ENCODE measurements at regions not wholly inside any gene's neighbourhood (a gene's known extent, or its start where the extent isn't known, plus 50 kb on each side); places are given as distances from the start of the nearest gene placed in this dataset.
"Not testable (repeated sequence)": the region's sequence is repeated elsewhere in the genome, so short reads cannot be mapped to it uniquely, and the experiment has no call there.

DNA sequence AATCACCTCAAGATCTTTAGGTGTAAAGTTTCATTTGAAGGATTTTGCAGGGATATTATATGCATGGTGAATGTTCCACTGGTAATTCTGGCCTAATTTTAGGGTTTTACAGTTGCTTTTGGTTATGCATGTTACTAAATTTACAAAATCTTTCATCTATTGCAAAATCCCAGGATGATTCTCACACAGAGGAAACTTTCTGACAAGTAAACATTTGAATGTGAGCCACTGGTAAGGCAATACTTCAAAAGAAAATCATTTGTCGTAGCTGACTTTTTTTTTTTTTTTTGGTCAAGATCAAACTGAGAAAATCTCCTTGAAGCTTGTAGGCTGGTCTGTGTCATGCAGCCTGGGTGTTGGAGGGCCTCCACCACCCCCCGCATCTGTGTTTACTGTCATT is 141.9 kb upstream of the EXOC2 start:
- no peak overlapping the region for H3K27ac ChIP-seq (ENCODE audit: low read depth, low read length)

DNA sequence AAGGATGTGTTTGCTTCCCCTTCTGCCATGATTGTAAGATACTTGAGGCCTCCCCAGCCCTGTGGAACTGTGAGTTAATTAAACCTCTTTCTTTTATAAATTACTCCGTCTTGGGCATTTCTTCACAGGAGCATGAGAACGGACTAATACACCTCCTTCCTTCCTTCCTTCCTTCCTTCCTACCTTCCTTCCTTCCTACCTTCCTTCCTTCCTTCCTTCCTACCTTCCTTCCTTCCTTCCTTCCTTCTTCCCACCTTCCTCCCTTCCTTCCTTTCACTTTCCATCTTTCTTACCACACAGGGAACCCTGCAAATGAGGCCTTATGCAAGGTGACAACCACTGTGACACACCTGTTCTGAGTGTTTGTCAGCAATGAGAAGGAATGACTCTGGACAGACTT is 141.3 kb upstream of the EXOC2 start:
- Histone ChIP-seq H3K27ac (ENCODE audit: low read depth, low read length) (no peak overlapping the region), H3K9me3 (ENCODE audit: control insufficient read depth in 5 of 5, low read length in 5 of 5) (peaks cover 0 to 9% (median 0%) of the 10 kb centered on the region in 5 donors)

More for the DNA sequence above, 141.9 kb upstream of the EXOC2 start:
- peaks cover 0 to 9% (median 2%) of the 10 kb centered on the region in 5 donors for H3K9me3 ChIP-seq (ENCODE audit: control insufficient read depth in 5 of 5, low read length in 5 of 5)
- peaks cover 0 to 6% (median 0%) of the 10 kb centered on the region in 5 donors for H3K4me1 ChIP-seq (ENCODE audit: control insufficient read depth in 5 of 5, insufficient read depth in 5 of 5, low read length in 5 of 5)
- no peaks in the 10 kb centered on the region for H3K36me3 ChIP-seq (ENCODE audit: control insufficient read depth in 5 of 5, insufficient read depth in 5 of 5, low read length in 5 of 5)
- H3K4me3 ChIP-seq (ENCODE audit: low read depth in 1 of 5, low read length in 5 of 5), result no peak overlapping the region
- H3K9ac ChIP-seq (ENCODE audit: low read length in 5 of 5), result no peak overlapping the region
- H3K27me3 ChIP-seq (ENCODE audit: control insufficient read depth in 5 of 5, insufficient read depth in 4 of 5, low read length in 5 of 5), result no peaks in the 10 kb centered on the region

DNA sequence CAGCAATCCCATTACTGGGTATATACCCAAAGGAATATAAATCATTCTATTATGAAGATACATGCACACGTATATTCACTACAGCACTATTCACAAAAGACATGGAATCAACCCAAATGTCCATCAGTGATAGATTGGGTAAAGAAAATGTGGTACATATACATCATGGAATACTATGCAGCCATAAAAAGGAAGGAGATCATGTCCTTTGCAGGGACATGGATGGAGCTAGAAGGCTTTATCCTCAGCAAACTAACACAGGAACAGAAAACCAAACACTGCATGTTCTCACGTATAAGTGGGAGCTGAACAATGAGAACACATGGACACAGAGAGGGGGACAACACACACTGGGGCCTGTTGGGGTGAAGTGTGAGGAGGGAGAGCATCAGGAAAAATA is 139.9 kb upstream of the EXOC2 start:
- not testable (repeated sequence) for H3K9ac ChIP-seq (ENCODE audit: low read length in 5 of 5); H3K27ac ChIP-seq (ENCODE audit: low read depth, low read length); H3K4me1 ChIP-seq (ENCODE audit: control insufficient read depth in 5 of 5, insufficient read depth in 5 of 5, low read length in 5 of 5); H3K9me3 ChIP-seq (ENCODE audit: control insufficient read depth in 5 of 5, low read length in 5 of 5); H3K4me3 ChIP-seq (ENCODE audit: low read depth in 1 of 5, low read length in 5 of 5); H3K36me3 ChIP-seq (ENCODE audit: control insufficient read depth in 5 of 5, insufficient read depth in 5 of 5, low read length in 5 of 5); H3K27me3 ChIP-seq (ENCODE audit: control insufficient read depth in 5 of 5, insufficient read depth in 4 of 5, low read length in 5 of 5)

More for the DNA sequence above, 141.3 kb upstream of the EXOC2 start:
- H3K4me1 ChIP-seq (ENCODE audit: control insufficient read depth in 5 of 5, insufficient read depth in 5 of 5, low read length in 5 of 5), result peaks cover 0 to 6% (median 0%) of the 10 kb centered on the region in 5 donors
- no peak overlapping the region for H3K9ac ChIP-seq (ENCODE audit: low read length in 5 of 5)
- no peaks in the 10 kb centered on the region for H3K27me3 ChIP-seq (ENCODE audit: control insufficient read depth in 5 of 5, insufficient read depth in 4 of 5, low read length in 5 of 5)
- H3K36me3 ChIP-seq (ENCODE audit: control insufficient read depth in 5 of 5, insufficient read depth in 5 of 5, low read length in 5 of 5), result no peaks in the 10 kb centered on the region
- H3K4me3 ChIP-seq (ENCODE audit: low read depth in 1 of 5, low read length in 5 of 5), result no peak overlapping the region

DNA sequence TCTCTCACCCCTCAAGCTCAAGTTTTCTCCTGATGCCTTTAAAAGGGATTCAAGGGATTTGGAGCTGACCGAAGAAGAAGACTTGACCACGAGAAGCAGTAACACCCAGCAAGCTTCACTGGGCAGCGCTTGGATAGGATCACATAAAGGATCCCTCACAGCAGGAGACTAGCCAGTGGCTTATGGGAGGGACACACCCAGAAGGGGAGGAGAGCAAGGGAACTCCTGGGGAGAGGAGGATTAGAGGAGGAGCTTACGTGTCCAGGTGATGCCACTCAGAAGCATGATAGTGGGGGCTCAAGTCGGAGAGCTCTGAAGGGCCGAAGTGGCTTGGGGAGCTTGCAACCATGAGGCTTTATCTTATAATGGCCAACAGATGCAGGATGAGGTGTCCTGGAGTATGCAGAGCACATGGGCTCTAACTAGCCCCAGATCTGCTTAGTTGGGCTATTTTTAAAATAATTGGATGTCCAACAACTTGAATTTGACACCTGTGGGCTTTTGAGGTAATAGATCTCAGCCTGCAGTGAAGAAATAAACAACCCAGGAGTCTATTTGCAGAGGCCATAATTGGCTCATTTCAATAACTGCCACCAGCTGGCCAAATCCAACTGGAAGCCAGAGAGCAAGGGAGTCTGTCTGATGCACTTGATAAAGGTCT is 137.9 kb upstream of the EXOC2 start:
- Histone ChIP-seq H3K36me3 (ENCODE audit: control insufficient read depth in 5 of 5, insufficient read depth in 5 of 5, low read length in 5 of 5) (no peaks in the 10 kb centered on the region), H3K27ac (ENCODE audit: low read depth, low read length) (no peak overlapping the region)

DNA sequence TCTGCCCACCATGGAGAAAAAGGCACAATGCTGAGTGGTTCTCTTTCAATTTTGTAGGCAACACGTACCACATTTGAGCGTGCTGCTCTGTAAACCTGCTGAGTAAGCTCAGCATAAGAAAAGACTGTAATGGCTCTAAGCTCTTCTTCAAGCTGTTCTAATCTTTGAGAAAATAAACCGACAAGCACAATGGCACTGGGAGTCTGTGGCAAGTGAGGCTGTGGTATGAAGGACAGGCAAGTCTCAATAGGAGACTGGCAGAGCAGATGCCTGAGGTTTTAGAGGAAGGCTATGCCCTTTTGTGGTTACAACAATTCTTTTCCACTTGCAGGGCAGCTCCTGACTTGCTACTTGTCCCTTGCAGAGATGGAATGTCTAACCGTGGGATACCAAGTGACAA is 136.7 kb upstream of the EXOC2 start:
- H3K4me1 ChIP-seq (ENCODE audit: control insufficient read depth in 5 of 5, insufficient read depth in 5 of 5, low read length in 5 of 5), result peaks cover 0 to 2% (median 0%) of the 10 kb centered on the region in 5 donors
- H3K36me3 ChIP-seq (ENCODE audit: control insufficient read depth in 5 of 5, insufficient read depth in 5 of 5, low read length in 5 of 5), result no peaks in the 10 kb centered on the region
- H3K27ac ChIP-seq (ENCODE audit: low read depth, low read length), result no peak overlapping the region
- H3K9me3 ChIP-seq (ENCODE audit: control insufficient read depth in 5 of 5, low read length in 5 of 5), result peaks cover 0 to 15% (median 8%) of the 10 kb centered on the region in 5 donors
- no peak overlapping the region for H3K4me3 ChIP-seq (ENCODE audit: low read depth in 1 of 5, low read length in 5 of 5)
- no peak overlapping the region for H3K9ac ChIP-seq (ENCODE audit: low read length in 5 of 5)
- H3K27me3 ChIP-seq (ENCODE audit: control insufficient read depth in 5 of 5, insufficient read depth in 4 of 5, low read length in 5 of 5), result peaks cover 0 to 3% (median 0%) of the 10 kb centered on the region in 5 donors

More for the DNA sequence above, 137.9 kb upstream of the EXOC2 start:
- H3K27me3 ChIP-seq (ENCODE audit: control insufficient read depth in 5 of 5, insufficient read depth in 4 of 5, low read length in 5 of 5), result peaks cover 0 to 3% (median 0%) of the 10 kb centered on the region in 5 donors
- no peak overlapping the region for H3K9ac ChIP-seq (ENCODE audit: low read length in 5 of 5)
- H3K9me3 ChIP-seq (ENCODE audit: control insufficient read depth in 5 of 5, low read length in 5 of 5), result peaks cover 0 to 15% (median 8%) of the 10 kb centered on the region in 5 donors
- no peak overlapping the region for H3K4me3 ChIP-seq (ENCODE audit: low read depth in 1 of 5, low read length in 5 of 5)
- peaks cover 0 to 6% (median 0%) of the 10 kb centered on the region in 5 donors for H3K4me1 ChIP-seq (ENCODE audit: control insufficient read depth in 5 of 5, insufficient read depth in 5 of 5, low read length in 5 of 5)

- Histone ChIP-seq H3K36me3 (ENCODE audit: control insufficient read depth in 5 of 5, insufficient read depth in 5 of 5, low read length in 5 of 5) (no peaks in the 10 kb centered on the region), H3K9me3 (ENCODE audit: control insufficient read depth in 5 of 5, low read length in 5 of 5) (peaks cover 0 to 15% (median 8%) of the 10 kb centered on the region in 5 donors), H3K27me3 (ENCODE audit: control insufficient read depth in 5 of 5, insufficient read depth in 4 of 5, low read length in 5 of 5) (peaks cover 0 to 3% (median 0%) of the 10 kb centered on the region in 5 donors), H3K4me3 (ENCODE audit: low read depth in 1 of 5, low read length in 5 of 5) (no peak overlapping the region), H3K27ac (ENCODE audit: low read depth, low read length) (no peak overlapping the region), H3K4me1 (ENCODE audit: control insufficient read depth in 5 of 5, insufficient read depth in 5 of 5, low read length in 5 of 5) (no peaks in the 10 kb centered on the region), H3K9ac (ENCODE audit: low read length in 5 of 5) (no peak overlapping the region)
Observed at GRCh38 chr6:827431-827830, 134.5 kb upstream of the EXOC2 start.

- Histone ChIP-seq H3K4me1 (ENCODE audit: control insufficient read depth in 5 of 5, insufficient read depth in 5 of 5, low read length in 5 of 5) (peaks cover 0 to 8% (median 0%) of the 10 kb centered on the region in 5 donors), H3K27me3 (ENCODE audit: control insufficient read depth in 5 of 5, insufficient read depth in 4 of 5, low read length in 5 of 5) (peaks cover 0 to 7% (median 0%) of the 10 kb centered on the region in 5 donors), H3K27ac (ENCODE audit: low read depth, low read length) (no peak overlapping the region), H3K9me3 (ENCODE audit: control insufficient read depth in 5 of 5, low read length in 5 of 5) (peaks cover 0 to 3% (median 0%) of the 10 kb centered on the region in 5 donors), H3K36me3 (ENCODE audit: control insufficient read depth in 5 of 5, insufficient read depth in 5 of 5, low read length in 5 of 5) (no peaks in the 10 kb centered on the region), H3K4me3 (ENCODE audit: low read depth in 1 of 5, low read length in 5 of 5) (no peak overlapping the region), H3K9ac (ENCODE audit: low read length in 5 of 5) (no peak overlapping the region)
Observed at GRCh38 chr6:819122-819521, 126.2 kb upstream of the EXOC2 start.

GRCh38 chr6:818196-818595 is 125.3 kb upstream of the EXOC2 start:
- H3K9ac ChIP-seq (ENCODE audit: low read length in 5 of 5), result no peak overlapping the region
- H3K27ac ChIP-seq (ENCODE audit: low read depth, low read length), result no peak overlapping the region
- H3K27me3 ChIP-seq (ENCODE audit: control insufficient read depth in 5 of 5, insufficient read depth in 4 of 5, low read length in 5 of 5), result peaks cover 0 to 7% (median 0%) of the 10 kb centered on the region in 5 donors
- H3K9me3 ChIP-seq (ENCODE audit: control insufficient read depth in 5 of 5, low read length in 5 of 5), result no peaks in the 10 kb centered on the region
- peaks cover 0 to 8% (median 0%) of the 10 kb centered on the region in 5 donors for H3K4me1 ChIP-seq (ENCODE audit: control insufficient read depth in 5 of 5, insufficient read depth in 5 of 5, low read length in 5 of 5)
- no peak overlapping the region for H3K4me3 ChIP-seq (ENCODE audit: low read depth in 1 of 5, low read length in 5 of 5)
- no peaks in the 10 kb centered on the region for H3K36me3 ChIP-seq (ENCODE audit: control insufficient read depth in 5 of 5, insufficient read depth in 5 of 5, low read length in 5 of 5)

DNA sequence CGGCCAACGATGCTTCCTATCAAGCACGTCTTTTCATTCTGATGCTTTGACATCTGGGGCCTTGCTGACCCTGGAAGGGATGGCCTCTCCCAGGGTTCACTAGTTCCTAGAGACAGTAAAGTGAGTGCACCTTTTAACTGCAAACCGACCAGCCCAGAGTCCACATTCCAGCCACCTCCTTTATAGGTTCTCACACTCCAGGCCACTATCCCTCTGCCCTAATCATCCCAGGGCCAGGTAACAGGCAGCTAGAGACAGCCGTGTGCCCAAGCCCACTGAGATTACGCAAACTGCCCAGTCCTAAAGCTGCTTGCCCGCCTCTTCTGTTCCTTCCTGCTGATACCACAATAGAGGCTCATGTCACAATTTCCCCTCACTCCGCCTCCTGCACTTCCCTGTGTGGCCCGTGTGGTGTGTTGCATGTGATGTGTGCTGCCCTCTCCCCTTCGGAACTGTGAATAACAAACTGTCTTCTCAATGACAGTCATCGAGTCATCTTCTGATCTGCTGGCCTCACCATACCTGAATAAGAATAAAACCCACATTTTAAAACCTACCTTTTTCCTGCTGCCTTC is 123.7 kb upstream of the EXOC2 start:
- peaks cover 0 to 8% (median 0%) of the 10 kb centered on the region in 5 donors for H3K4me1 ChIP-seq (ENCODE audit: control insufficient read depth in 5 of 5, insufficient read depth in 5 of 5, low read length in 5 of 5)
- peaks cover 0 to 2% (median 0%) of the 10 kb centered on the region in 5 donors for H3K27me3 ChIP-seq (ENCODE audit: control insufficient read depth in 5 of 5, insufficient read depth in 4 of 5, low read length in 5 of 5)
- H3K9ac ChIP-seq (ENCODE audit: low read length in 5 of 5), result no peak overlapping the region
- H3K9me3 ChIP-seq (ENCODE audit: control insufficient read depth in 5 of 5, low read length in 5 of 5), result no peaks in the 10 kb centered on the region
- no peaks in the 10 kb centered on the region for H3K36me3 ChIP-seq (ENCODE audit: control insufficient read depth in 5 of 5, insufficient read depth in 5 of 5, low read length in 5 of 5)
- no peak overlapping the region for H3K4me3 ChIP-seq (ENCODE audit: low read depth in 1 of 5, low read length in 5 of 5)
- H3K27ac ChIP-seq (ENCODE audit: low read depth, low read length), result no peak overlapping the region

GRCh38 chr6:815348-815738 is 122.4 kb upstream of the EXOC2 start:
- no peaks in the 10 kb centered on the region for H3K36me3 ChIP-seq (ENCODE audit: control insufficient read depth in 5 of 5, insufficient read depth in 5 of 5, low read length in 5 of 5)
- no peak overlapping the region for H3K9ac ChIP-seq (ENCODE audit: low read length in 5 of 5)
- peaks cover 0 to 8% (median 0%) of the 10 kb centered on the region in 5 donors for H3K4me1 ChIP-seq (ENCODE audit: control insufficient read depth in 5 of 5, insufficient read depth in 5 of 5, low read length in 5 of 5)
- peaks cover 0 to 2% (median 0%) of the 10 kb centered on the region in 5 donors for H3K27me3 ChIP-seq (ENCODE audit: control insufficient read depth in 5 of 5, insufficient read depth in 4 of 5, low read length in 5 of 5)
- H3K27ac ChIP-seq (ENCODE audit: low read depth, low read length), result no peak overlapping the region
- H3K4me3 ChIP-seq (ENCODE audit: low read depth in 1 of 5, low read length in 5 of 5), result no peak overlapping the region
- no peaks in the 10 kb centered on the region for H3K9me3 ChIP-seq (ENCODE audit: control insufficient read depth in 5 of 5, low read length in 5 of 5)
